ENCODE measurements at regions not wholly inside any gene's neighbourhood (a gene's known extent, or its start where the extent isn't known, plus 50 kb on each side); places are given as distances from the start of the nearest gene placed in this dataset.

DNA sequence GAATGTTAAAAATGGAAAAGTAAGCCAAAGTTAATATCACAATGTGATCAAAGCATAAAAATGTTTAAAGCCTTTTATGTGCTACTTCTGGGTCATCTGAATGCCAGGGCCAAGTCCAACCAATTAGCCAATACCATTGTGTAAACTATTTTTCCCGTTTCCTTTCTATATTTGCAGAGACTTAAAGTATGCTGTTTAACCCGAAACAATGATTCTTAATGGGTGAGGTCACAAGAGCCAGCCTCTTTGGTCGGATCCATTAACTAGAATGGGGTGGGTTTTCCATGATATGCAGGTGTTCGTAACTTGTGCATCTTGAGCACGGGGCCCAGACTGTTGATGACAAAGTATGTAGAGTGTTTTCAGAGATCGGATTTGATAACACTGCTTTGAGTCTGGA lies 111.3 kb upstream of the IGFBP3 start:
- Mint-ChIP-seq H3K27me3 (ENCODE audit: unreplicated experiment) (no peaks in the 10 kb centered on the region), H3K4me3 (ENCODE audit: low read depth, unreplicated experiment) (no peak overlapping the region), H3K36me3 (ENCODE audit: insufficient read depth, unreplicated experiment) (no peaks in the 10 kb centered on the region), H3K9me3 (ENCODE audit: low read depth, unreplicated experiment) (no peaks in the 10 kb centered on the region), H3K27ac (ENCODE audit: unreplicated experiment) (peak overlapping the region; percentile 13), H3K4me1 (ENCODE audit: low read depth, unreplicated experiment) (peaks cover 30% of the 10 kb centered on the region)
- intact Hi-C loops (cut with micrococcal nuclease; ENCODE audit: unreplicated experiment) = no loop called here
- CTCF ChIA-PET = no interaction called here
- no TSS peak for BruUV-seq (replicated peaks)
- TF ChIP-seq, protein P1, sequence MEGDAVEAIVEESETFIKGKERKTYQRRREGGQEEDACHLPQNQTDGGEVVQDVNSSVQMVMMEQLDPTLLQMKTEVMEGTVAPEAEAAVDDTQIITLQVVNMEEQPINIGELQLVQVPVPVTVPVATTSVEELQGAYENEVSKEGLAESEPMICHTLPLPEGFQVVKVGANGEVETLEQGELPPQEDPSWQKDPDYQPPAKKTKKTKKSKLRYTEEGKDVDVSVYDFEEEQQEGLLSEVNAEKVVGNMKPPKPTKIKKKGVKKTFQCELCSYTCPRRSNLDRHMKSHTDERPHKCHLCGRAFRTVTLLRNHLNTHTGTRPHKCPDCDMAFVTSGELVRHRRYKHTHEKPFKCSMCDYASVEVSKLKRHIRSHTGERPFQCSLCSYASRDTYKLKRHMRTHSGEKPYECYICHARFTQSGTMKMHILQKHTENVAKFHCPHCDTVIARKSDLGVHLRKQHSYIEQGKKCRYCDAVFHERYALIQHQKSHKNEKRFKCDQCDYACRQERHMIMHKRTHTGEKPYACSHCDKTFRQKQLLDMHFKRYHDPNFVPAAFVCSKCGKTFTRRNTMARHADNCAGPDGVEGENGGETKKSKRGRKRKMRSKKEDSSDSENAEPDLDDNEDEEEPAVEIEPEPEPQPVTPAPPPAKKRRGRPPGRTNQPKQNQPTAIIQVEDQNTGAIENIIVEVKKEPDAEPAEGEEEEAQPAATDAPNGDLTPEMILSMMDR (IDR thresholded peaks at IDR 0.05; ENCODE audit: unreplicated experiment) = no peak
- no peak for DNase-seq

DNA sequence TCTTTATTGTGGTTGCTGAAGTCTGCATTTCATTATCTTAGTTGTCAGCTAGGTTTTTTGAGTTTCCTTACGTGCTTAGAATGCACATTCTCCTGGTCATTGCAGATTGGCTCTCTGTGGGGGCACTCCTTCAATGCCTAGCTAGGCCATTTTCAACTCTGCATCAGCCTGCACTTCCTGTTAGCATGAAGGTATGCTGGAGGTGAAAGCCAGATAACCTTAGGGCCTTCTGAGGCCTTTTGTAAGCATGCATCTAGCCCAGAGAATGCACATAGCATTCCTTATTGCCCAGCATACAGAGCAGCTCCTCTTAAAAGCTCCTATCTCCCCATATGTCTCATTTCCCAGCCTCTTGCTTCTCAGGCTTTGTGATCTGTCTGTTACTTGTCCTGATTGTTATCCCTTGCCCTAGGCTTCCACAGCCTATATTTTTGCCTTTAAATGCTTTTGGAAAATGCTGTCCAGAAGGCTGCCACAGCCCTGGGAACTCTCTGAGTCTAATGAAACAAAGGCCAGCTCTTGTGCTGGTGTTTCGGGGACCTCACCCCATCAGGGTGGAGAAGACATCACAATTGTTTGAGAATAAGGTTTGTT lies 108.1 kb upstream of the IGFBP3 start:
- no peaks in the 10 kb centered on the region for H3K9me3 Mint-ChIP-seq (ENCODE audit: low read depth, unreplicated experiment)
- no peak overlapping the region for H3K27ac Mint-ChIP-seq (ENCODE audit: unreplicated experiment)
- intact Hi-C loops (cut with micrococcal nuclease; ENCODE audit: unreplicated experiment) = no loop called here
- H3K27me3 Mint-ChIP-seq (ENCODE audit: unreplicated experiment) = no peaks in the 10 kb centered on the region
- peaks cover 30% of the 10 kb centered on the region for H3K4me1 Mint-ChIP-seq (ENCODE audit: low read depth, unreplicated experiment)
- CTCF ChIA-PET = no interaction called here
- no peak for DNase-seq
- TF ChIP-seq, protein P1 (IDR thresholded peaks at IDR 0.05; ENCODE audit: unreplicated experiment) = no peak
- no TSS peak for BruUV-seq (replicated peaks)
- H3K4me3 Mint-ChIP-seq (ENCODE audit: low read depth, unreplicated experiment) = no peak overlapping the region
- H3K36me3 Mint-ChIP-seq (ENCODE audit: insufficient read depth, unreplicated experiment) = no peaks in the 10 kb centered on the region

DNA sequence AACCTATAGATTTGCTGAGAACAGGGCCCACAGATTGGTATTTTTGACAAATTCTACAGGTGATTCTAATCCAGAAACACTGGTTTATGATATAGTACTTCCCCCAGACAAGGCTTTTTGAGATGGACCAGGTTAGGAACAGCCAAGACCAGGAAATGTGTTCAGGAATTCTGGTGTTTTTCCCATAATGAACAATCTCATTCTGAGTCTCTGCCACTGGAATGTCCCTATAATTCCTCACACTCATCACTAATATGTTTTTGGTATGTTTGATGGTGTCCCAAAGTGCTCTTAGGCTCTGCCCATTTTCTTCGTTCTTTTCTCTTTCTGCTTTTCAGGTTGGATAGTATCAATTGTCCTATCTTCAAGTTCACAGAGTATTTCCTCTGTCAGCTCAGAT lies 107.2 kb upstream of the IGFBP3 start:
- Mint-ChIP-seq H3K36me3 (ENCODE audit: insufficient read depth, unreplicated experiment) (no peaks in the 10 kb centered on the region), H3K27me3 (ENCODE audit: unreplicated experiment) (no peaks in the 10 kb centered on the region)
- CTCF ChIA-PET = no interaction called here

DNA sequence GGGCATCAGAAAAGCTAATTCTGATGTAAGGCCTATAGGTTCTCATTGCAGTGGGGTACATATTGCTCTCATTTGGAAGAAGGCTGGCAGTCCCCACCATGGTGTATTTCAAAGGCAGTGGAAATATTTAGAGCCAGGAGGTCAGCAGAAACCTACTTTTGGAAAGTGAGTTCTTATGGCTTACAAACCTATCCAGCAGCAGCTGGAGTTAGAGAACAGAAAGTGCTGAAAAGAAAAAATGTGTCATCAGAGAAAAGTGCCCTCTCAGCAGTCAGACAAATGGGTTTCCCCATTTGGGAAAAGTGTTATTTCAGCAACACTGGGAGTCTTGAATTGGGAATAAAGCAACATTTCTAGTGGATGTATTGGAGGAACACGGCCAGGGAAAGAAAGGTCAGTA lies 105.7 kb upstream of the IGFBP3 start:
- Mint-ChIP-seq H3K27ac (ENCODE audit: unreplicated experiment) (no peak overlapping the region), H3K4me3 (ENCODE audit: low read depth, unreplicated experiment) (no peak overlapping the region), H3K36me3 (ENCODE audit: insufficient read depth, unreplicated experiment) (no peaks in the 10 kb centered on the region), H3K27me3 (ENCODE audit: unreplicated experiment) (no peaks in the 10 kb centered on the region), H3K9me3 (ENCODE audit: low read depth, unreplicated experiment) (no peaks in the 10 kb centered on the region), H3K4me1 (ENCODE audit: low read depth, unreplicated experiment) (peaks cover 12% of the 10 kb centered on the region)
- TF ChIP-seq, protein P1 (IDR thresholded peaks at IDR 0.05; ENCODE audit: unreplicated experiment) = no peak
- CTCF ChIA-PET = interaction anchor here (0.6 kb wide), 1 partner anchor 108 kb away, joined by 3 read pairs; no protein-coding TSS in a partner anchor
- intact Hi-C loops (cut with micrococcal nuclease; ENCODE audit: unreplicated experiment) = no loop called here
- BruUV-seq (replicated peaks) = no TSS peak
- DNase-seq = no peak

More for the DNA sequence above, 107.2 kb upstream of the IGFBP3 start:
- DNase-seq = no peak
- H3K9me3 Mint-ChIP-seq (ENCODE audit: low read depth, unreplicated experiment) = no peaks in the 10 kb centered on the region
- H3K27ac Mint-ChIP-seq (ENCODE audit: unreplicated experiment) = no peak overlapping the region
- no TSS peak for BruUV-seq (replicated peaks)
- H3K4me1 Mint-ChIP-seq (ENCODE audit: low read depth, unreplicated experiment) = peaks cover 26% of the 10 kb centered on the region
- no peak overlapping the region for H3K4me3 Mint-ChIP-seq (ENCODE audit: low read depth, unreplicated experiment)
- intact Hi-C loops (cut with micrococcal nuclease; ENCODE audit: unreplicated experiment) = no loop called here
- TF ChIP-seq, protein P1 (IDR thresholded peaks at IDR 0.05; ENCODE audit: unreplicated experiment) = no peak

Data from Calu3 (cell line).